LNCaP clone FGC (cell line): ENCODE measurements at regions not wholly inside any gene's neighbourhood (a gene's known extent, or its start where the extent isn't known, plus 50 kb on each side); places are given as distances from the start of the nearest gene placed in this dataset.
A peak's percentile ranks its signal among the peaks of the same experiment; 100 is the strongest.

Source experiments
- DNase-seq: peaks from one replicate; pipeline ENCODE4 v3.0.0-alpha.2; 2011; ENCODE audit warnings: low read depth
- H3K4me3 ChIP-seq: 2 replicates; pipeline ENCODE4 v1.5.1; 2011; ENCODE audit warnings: mild to moderate bottlenecking, low read depth, low read length, control low read depth
- TF ChIP-seq, protein P1 (sequence below): IDR thresholded peaks from 2 replicates; pipeline ENCODE4 v1.5.1; 2012; ENCODE audit warnings: mild to moderate bottlenecking; ENCODE audit not compliant: control insufficient read depth, insufficient read depth; ENCODE audit errors: extremely low read depth

DNA sequence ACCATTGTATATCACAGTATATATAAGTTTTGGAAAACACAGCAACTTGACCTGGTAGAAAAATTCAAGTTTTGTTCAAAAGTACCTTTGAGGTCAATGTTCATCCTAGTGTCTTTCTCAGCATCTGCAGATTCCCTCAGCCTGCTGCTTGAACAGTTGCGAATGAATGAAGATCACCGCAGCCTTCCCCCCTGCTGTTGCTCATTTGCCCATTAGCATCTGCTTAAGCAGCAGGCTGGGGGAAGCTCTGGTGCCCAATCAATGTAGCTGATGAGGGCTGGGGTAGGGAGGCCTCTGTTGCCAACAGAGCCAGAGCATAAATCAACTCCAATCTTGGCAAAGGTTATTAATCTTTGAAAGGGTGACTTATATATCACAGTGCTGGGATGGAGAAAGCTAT is 586.5 kb upstream of the PTPRD start:
- no peak overlapping the region for H3K4me3 ChIP-seq
- TF ChIP-seq, protein P1, sequence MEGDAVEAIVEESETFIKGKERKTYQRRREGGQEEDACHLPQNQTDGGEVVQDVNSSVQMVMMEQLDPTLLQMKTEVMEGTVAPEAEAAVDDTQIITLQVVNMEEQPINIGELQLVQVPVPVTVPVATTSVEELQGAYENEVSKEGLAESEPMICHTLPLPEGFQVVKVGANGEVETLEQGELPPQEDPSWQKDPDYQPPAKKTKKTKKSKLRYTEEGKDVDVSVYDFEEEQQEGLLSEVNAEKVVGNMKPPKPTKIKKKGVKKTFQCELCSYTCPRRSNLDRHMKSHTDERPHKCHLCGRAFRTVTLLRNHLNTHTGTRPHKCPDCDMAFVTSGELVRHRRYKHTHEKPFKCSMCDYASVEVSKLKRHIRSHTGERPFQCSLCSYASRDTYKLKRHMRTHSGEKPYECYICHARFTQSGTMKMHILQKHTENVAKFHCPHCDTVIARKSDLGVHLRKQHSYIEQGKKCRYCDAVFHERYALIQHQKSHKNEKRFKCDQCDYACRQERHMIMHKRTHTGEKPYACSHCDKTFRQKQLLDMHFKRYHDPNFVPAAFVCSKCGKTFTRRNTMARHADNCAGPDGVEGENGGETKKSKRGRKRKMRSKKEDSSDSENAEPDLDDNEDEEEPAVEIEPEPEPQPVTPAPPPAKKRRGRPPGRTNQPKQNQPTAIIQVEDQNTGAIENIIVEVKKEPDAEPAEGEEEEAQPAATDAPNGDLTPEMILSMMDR = no peak
- no peak for DNase-seq

DNA sequence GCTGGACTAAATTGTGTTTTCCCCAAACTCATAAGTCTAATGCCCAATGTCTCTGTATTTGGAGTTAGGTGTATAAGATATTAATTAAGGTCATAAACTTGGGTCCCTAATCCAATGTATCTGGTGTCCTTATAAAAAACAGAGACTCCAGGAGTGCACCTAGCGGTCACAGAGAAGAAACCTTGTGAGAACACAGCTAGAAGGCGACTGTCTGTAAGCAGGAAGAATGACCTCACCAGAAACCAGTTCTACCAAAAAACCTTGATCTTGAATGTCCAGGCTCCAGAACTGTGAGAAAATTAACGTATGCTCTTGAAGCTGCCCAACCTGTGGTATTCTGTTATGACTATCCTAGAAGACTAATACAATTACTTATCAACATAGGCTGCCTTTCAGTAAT is 591.7 kb upstream of the PTPRD start:
- DNase-seq = peak; percentile 34
- H3K4me3 ChIP-seq = no peak overlapping the region
- TF ChIP-seq, protein P1 = no peak

DNA sequence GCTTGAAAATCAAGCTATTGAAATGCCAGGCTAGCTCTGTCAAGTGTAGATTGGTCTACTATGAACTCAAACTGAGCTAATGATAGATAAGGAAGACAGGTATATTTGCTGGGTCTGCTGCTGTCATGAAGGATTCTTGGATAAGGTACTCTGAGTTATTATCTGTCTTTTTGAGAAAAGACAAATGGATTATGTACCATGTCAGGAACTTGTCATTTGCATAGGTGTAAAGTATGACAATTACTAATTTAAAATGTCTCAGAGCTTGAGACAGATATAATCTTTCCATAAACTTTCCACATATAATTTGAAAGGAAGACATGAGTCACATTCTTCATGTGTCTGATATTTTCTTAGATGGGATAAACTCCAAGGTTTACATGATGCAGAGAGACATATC is 594.1 kb upstream of the PTPRD start:
- TF ChIP-seq, protein P1 = no peak
- no peak overlapping the region for H3K4me3 ChIP-seq
- DNase-seq = no peak

GRCh38 chr9:11233696-11234095 is 620.9 kb upstream of the PTPRD start:
- DNase-seq = peak; percentile 7
- TF ChIP-seq, protein P1 = no peak
- no peak overlapping the region for H3K4me3 ChIP-seq

DNA sequence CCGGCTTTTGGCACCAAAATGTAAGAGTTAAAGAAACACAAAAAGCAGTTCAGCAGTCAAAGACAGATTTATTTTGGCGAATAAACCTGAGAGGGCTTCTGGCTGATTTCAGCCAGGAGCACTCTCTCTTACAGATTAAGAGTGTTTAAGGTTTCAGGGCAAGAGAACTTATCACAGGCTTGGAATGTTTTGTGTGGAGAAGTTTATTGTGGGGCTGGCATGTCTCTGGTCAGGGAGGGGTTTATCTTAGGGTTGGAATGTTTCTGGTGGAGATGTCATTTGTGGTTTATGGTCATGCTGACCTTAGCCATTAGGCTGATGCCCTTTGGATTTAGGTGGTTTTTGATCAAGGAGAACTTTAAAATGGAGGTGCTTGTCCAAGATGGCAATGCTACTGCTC is 622.3 kb upstream of the PTPRD start:
- DNase-seq = no peak
- no peak overlapping the region for H3K4me3 ChIP-seq
- TF ChIP-seq, protein P1 = no peak

- no peak overlapping the region for H3K4me3 ChIP-seq
- DNase-seq = no peak
- TF ChIP-seq, protein P1 = no peak
Observed at GRCh38 chr9:11241779-11242178, 629.0 kb upstream of the PTPRD start.

GRCh38 chr9:11257992-11258391 is 645.2 kb upstream of the PTPRD start:
- TF ChIP-seq, protein P1 = no peak
- no peak for DNase-seq
- H3K4me3 ChIP-seq = no peak overlapping the region
